CD4-positive, alpha-beta T cell treated with Interleukin-12 subunit alpha and Interleukin-12 subunit beta, for 1 hour (primary cell): ENCODE measurements at regions not wholly inside any gene's neighbourhood (a gene's known extent, or its start where the extent isn't known, plus 50 kb on each side); places are given as distances from the start of the nearest gene placed in this dataset.

ENCODE experiments used
- DNase-seq: peaks from one replicate; pipeline ENCODE4 v3.0.0-alpha.2; 2020

GRCh38 chr22:26848244-26848920, 191.0 kb downstream of the MIAT start:
- DNase-seq = no peak

GRCh38 chr22:26849575-26849974, 192.2 kb downstream of the MIAT start:
- DNase-seq = no peak

DNA sequence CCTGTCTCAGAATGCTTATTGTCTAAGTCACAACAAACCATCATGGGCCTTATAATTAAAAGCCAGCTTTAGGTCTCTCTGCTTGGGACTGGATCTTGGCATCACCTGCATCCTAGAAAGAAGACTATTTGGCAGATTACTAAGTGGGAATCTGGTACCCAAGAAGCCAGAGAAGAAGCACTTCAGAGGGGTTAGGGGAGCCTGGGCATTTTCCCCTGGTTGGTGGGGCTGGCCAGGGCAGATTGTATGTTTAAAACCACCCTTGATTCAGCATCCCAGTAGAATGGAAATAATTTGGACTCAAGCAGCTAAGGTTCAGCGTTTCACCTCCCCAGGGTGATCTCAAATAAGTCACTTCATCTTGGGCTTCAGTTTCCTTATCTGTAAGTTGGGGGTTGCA, 193.7 kb downstream of the MIAT start:
- no peak for DNase-seq

DNA sequence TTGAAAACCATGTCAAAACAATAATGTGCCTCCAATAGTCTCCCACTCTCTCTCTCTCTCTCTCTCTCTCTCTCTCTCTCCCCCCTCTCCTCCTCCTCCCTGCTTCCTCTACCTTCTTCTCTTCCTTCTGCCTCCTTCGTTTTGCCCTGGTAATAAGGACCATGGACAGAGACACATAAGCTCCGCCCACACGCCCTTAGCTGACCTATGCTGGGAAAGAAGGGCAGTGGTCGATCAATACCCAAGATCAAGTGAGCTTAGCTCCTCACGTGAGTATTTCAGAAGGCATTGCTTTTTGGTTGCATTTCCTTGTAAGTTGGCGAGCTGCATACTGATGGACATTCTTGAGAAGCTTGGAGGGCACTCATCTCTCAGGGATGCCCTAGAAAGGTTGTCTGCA, 194.8 kb downstream of the MIAT start:
- no peak for DNase-seq

GRCh38 chr22:26853071-26853470, 195.7 kb downstream of the MIAT start:
- DNase-seq = no peak

DNA sequence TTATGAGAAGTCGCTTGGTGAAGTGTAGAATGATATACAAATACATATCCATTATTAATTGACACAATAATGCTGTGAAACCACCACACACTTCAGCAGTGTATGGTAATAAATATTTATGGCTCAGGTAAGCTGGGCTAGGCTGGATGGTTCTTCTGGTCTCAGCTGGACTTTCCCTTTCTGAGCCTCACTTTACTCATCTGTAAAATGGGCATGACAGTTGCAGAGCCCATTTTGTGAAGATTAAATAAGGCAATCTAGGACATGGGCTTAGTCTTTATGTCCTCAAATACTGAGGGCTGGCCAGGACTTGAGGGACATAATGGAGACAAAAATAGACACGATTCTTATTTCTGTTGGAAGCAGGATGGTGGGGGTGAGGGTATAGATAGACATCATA, 196.1 kb downstream of the MIAT start:
- DNase-seq = no peak

DNA sequence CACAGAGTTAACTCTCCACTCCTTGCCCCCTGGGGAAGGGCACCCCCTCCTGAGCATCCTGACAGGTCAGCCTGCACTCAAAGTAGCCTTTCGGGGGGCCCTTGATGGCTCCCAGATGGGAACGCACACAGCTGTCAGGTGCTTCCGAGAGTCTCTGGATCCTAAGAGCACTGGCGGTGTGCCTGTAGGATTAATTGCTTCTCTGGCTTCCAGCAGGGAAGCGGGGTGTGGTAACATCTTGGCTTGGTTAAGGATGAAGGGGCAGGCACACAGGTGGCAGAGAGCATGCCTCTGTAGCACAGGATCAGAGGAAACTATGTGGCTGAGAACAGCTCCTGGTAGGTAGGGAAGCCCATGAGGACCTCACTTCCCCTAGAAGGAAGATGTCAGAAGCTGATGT, 199.8 kb downstream of the MIAT start:
- DNase-seq = no peak

- DNase-seq = no peak
These were observed 202.9 kb downstream of the MIAT start for GRCh38 chr22:26860301-26860700.

DNA sequence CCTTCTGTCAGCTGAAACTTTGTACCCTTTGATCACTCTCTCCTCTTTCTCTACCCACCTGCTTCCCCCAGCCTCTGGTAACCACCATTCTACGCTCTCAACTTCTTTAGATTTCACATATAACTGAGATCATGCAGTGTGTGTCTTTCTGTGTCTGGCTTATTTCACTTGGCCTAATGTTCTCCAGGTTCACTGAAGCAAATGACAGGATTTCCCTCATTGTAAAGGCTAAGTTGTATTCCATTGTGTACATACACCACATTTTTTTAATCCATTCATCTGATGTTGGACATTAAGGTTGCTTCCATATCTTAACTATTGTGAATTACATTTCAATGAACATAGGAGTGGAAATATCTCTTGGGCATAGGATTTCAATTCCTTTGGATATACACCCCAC, 207.6 kb downstream of the MIAT start:
- DNase-seq = no peak

GRCh38 chr22:26883393-26883792, 226.0 kb downstream of the MIAT start:
- DNase-seq = no peak

- DNase-seq = no peak
These were observed 227.5 kb downstream of the MIAT start for GRCh38 chr22:26884921-26885320.

GRCh38 chr22:26885441-26886261, 228.3 kb downstream of the MIAT start:
- DNase-seq = no peak

DNA sequence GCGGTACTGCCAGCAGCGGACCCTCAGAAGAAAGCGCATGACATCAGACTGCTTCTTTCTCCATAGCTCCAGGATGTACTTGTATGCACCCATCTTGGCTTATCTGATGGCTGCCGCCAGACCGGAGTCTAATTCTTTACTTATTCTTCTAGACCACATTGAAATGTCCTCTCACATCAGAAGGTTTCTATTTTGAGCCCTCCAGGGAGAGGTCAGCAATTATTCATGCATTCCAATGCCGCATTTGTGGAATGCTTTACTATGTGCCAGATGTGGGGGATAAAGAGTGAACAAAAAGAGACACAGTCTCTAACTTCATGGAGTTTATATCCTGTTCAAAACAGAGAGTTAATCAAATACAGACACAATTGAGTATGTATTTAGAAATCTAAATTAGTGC, 230.1 kb downstream of the MIAT start:
- no peak for DNase-seq

GRCh38 chr22:26887916-26888315, 230.5 kb downstream of the MIAT start:
- DNase-seq = no peak

GRCh38 chr22:26888887-26889286, 231.5 kb downstream of the MIAT start:
- no peak for DNase-seq

DNA sequence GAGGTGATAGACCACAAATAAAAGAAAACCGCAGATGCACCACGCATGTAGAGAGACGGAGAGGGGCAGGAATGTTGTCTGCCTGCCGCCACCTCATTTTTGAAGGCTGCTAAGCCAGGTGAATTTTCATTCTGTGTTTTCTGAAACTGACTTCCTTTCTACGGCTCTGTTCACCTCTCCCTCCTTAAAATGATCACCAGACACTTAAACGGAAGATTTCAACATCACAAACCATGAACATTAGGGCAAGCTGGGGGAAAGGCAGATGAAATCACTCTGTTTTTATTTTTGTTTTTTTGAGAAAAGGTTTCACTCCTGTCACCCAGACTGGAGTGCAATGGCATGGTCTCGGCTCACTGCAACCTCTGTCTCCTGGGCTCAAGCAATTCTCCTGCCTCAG, 232.4 kb downstream of the MIAT start:
- no peak for DNase-seq

DNA sequence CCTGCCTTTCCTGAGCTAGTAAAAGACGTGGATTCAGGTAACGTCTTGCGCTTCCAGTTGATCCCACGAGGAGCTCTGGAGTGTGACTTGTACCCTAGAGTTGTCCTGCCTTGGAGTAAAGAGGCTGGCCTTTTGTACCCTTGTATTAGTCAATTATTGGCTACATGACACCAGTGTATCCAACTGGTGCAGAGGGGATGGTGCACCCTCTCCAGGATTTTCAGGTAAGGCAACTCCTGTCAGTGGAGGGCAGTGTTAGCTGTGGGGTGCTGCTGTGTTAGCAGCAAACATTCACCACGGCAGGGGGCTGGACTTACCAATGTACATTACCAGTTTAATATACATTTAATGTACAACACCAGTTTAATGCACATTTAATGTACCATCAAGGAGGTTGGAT, 233.5 kb downstream of the MIAT start:
- no peak for DNase-seq

- DNase-seq = no peak
These were observed 234.0 kb downstream of the MIAT start for GRCh38 chr22:26891429-26891828.

DNA sequence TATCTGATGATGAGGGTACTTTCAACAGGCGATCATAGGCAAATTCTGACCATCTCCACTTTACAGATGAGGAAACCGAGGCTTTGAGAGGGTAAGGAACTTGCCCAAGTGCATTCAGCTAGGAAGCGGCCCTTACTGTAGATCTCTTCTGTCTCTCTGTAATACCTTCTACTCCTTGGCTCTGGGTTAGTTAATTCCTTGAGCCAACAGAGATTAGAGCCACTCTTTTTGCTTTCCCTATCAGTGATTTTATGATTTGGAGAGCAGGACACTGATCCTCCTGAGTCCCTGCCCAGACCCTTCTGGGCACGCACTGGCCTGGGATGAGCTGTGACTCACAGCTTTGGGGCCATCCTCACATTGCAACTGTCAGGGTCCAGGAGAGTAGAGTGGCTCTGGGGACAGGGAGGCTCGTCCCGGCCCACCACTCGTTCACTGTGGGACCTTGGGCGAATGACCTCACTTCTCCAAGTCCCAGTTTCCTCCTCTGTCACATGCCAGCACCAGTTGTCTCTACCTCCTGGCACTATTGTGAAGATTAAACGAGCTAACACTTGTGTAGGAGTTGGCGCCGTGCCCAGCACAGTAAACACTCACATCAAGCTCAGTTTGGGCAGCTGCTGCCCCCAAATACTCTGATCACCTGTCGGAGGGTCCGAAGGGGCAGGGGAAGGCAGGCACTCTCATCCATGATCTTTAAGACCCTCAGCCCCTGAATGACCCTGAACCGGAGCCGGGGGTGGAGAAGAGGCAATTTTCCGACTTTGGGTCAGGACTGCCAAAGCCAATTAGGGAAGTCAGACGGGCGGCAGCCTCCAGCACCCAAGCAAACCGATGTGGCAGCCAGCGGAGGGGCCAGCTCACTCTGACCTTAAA, 235.0 kb downstream of the MIAT start:
- DNase-seq = no peak

GRCh38 chr22:26893173-26894110, 236.1 kb downstream of the MIAT start:
- DNase-seq = no peak

DNA sequence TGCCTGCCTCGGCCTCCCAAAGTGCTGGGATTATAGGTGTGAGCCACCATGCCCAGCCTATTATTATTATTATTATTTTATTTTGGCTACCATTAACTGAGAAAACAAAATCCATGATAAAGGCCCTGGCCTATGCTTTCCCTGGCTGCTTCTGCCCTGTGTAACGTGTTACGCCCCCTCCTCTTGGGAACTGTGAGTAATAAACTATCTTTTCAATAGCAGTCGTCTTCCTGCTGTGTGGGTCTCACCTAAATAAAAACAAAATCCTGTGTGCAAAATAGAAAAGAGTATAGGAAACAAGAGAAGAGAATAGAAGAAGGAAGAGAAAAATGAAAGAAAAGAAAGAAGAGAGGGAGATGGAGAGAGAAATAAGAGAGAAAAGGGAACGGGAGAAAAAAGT, 237.0 kb downstream of the MIAT start:
- DNase-seq = no peak

DNA sequence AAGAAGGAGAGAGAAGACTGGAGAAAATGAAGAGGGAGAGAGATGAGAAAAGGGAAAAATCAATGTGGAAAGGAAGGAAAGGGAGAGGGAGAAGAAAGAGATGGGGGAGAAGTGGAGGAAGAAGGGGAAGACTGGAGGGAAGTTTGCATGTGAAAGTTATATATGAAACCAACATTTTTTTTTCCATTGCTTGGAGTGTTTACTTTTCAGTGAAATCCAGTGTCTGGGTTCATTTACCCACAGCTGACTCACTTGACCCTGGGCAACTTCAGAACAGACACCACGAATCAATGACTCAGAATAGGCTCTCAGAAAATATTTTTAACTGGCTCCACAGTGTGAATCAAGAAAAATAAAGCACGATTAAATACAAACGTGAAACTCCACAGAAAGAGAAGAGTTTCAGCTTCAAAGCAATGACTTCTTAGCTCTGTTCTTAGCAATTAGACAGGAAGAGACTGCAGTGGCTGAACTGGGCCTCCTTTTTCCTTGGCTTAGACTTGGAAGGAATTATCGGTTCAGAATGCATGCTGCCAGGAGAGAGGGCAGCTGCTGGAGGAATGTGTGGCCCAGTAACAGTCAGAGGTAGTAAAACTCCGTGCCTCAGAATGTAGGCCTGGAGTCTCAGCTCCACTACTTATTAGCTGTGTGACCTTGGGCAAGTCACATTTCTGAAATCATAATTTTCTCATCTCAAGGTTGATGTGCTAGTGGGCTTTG, 237.5 kb downstream of the MIAT start:
- DNase-seq = no peak
